ENCODE measurements at regions not wholly inside any gene's neighbourhood (a gene's known extent, or its start where the extent isn't known, plus 50 kb on each side); places are given as distances from the start of the nearest gene placed in this dataset.

- H3K4me3 ChIP-seq (replicated peaks in 1 of 2; ENCODE audit: low read depth in 2 of 2, low read length in 2 of 2): no peak overlapping the region
- no peak for TF ChIP-seq CTCF (IDR thresholded peaks at IDR 0.05; ENCODE audit: low read depth, low read length)
- no peak for DNase-seq (ENCODE audit: low read depth in 2 of 2)
Observed at GRCh38 chr5:107808671-107809137, 138.0 kb upstream of the EFNA5 start.

GRCh38 chr5:107807431-107807830 lies 136.7 kb upstream of the EFNA5 start:
- DNase-seq (ENCODE audit: low read depth in 2 of 2): no peak
- TF ChIP-seq CTCF (IDR thresholded peaks at IDR 0.05; ENCODE audit: low read depth, low read length): no peak
- no peak overlapping the region for H3K4me3 ChIP-seq (replicated peaks in 1 of 2; ENCODE audit: low read depth in 2 of 2, low read length in 2 of 2)

GRCh38 chr5:107806705-107807104 lies 136.0 kb upstream of the EFNA5 start:
- DNase-seq (ENCODE audit: low read depth in 2 of 2): no peak
- no peak for TF ChIP-seq CTCF (IDR thresholded peaks at IDR 0.05; ENCODE audit: low read depth, low read length)
- no peak overlapping the region for H3K4me3 ChIP-seq (replicated peaks in 1 of 2; ENCODE audit: low read depth in 2 of 2, low read length in 2 of 2)

GRCh38 chr5:107806271-107806670 lies 135.5 kb upstream of the EFNA5 start:
- TF ChIP-seq CTCF (IDR thresholded peaks at IDR 0.05; ENCODE audit: low read depth, low read length): no peak
- no peak for DNase-seq (ENCODE audit: low read depth in 2 of 2)
- H3K4me3 ChIP-seq (replicated peaks in 1 of 2; ENCODE audit: low read depth in 2 of 2, low read length in 2 of 2): no peak overlapping the region

GRCh38 chr5:107805824-107806223 lies 135.1 kb upstream of the EFNA5 start:
- H3K4me3 ChIP-seq (replicated peaks in 1 of 2; ENCODE audit: low read depth in 2 of 2, low read length in 2 of 2): no peak overlapping the region
- DNase-seq (ENCODE audit: low read depth in 2 of 2): no peak
- TF ChIP-seq CTCF (IDR thresholded peaks at IDR 0.05; ENCODE audit: low read depth, low read length): no peak

- no peak for TF ChIP-seq CTCF (IDR thresholded peaks at IDR 0.05; ENCODE audit: low read depth, low read length)
- no peak overlapping the region for H3K4me3 ChIP-seq (replicated peaks in 1 of 2; ENCODE audit: low read depth in 2 of 2, low read length in 2 of 2)
- DNase-seq (ENCODE audit: low read depth in 2 of 2): no peak
Observed at GRCh38 chr5:107805166-107805565, 134.4 kb upstream of the EFNA5 start.

- DNase-seq (ENCODE audit: low read depth in 2 of 2): no peak
Observed at GRCh38 chr5:107803728-107804127, 133.0 kb upstream of the EFNA5 start.

More at GRCh38 chr5:107803728-107804127, 133.0 kb upstream of the EFNA5 start:
- H3K4me3 ChIP-seq (replicated peaks in 1 of 2; ENCODE audit: low read depth in 2 of 2, low read length in 2 of 2): no peak overlapping the region
- TF ChIP-seq CTCF (IDR thresholded peaks at IDR 0.05; ENCODE audit: low read depth, low read length): no peak

Data from cardiac fibroblast (primary cell).